ENCODE measurements at regions not wholly inside any gene's neighbourhood (a gene's known extent, or its start where the extent isn't known, plus 50 kb on each side); places are given as distances from the start of the nearest gene placed in this dataset.

DNA sequence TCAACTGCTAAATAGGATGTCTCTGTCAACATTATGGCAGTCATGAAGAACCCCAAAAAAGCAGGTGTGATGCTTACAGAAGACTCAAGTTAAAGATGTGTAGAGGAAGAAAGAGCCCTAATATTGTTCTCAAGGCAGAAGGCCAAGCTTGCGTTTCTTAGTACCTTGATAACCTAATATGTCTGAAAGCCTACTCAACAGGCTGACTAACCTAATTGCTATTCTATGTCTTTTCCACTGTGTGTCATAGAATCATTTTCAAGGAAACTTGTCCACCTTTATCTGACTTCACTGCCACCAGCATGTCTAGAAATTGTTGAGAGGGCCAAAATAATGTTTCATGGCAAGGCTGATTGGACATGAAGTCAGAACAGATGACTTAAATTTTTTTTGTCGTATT is 373.2 kb downstream of the BTG1 start:
- no peaks in the 10 kb centered on the region for H3K4me1 ChIP-seq
- Mint-ChIP-seq H3K27ac (ENCODE audit: unreplicated experiment) (no peak overlapping the region), H3K4me3 (ENCODE audit: unreplicated experiment) (no peak overlapping the region), H3K4me1 (ENCODE audit: low read depth, unreplicated experiment) (no peaks in the 10 kb centered on the region), H3K36me3 (ENCODE audit: insufficient read depth, unreplicated experiment) (no peaks in the 10 kb centered on the region), H3K9me3 (ENCODE audit: unreplicated experiment) (no peaks in the 10 kb centered on the region), H3K27me3 (ENCODE audit: insufficient read depth, unreplicated experiment) (no peaks in the 10 kb centered on the region)
- CTCF ChIA-PET = no interaction called here
- H3K4me3 ChIP-seq (ENCODE audit: low read depth, low read length) = no peak overlapping the region
- POLR2A ChIA-PET = no interaction called here
- no peaks in the 10 kb centered on the region for H3K9me3 ChIP-seq
- BruUV-seq (replicated peaks) = no TSS peak
- intact Hi-C loops (cut with micrococcal nuclease; ENCODE audit: unreplicated experiment) = no loop called here
- no peak for DNase-seq
- no peaks in the 10 kb centered on the region for H3K36me3 ChIP-seq (ENCODE audit: control insufficient read depth, insufficient read depth, low read length)
- H3K27me3 ChIP-seq (replicated peaks; ENCODE audit: control insufficient read depth, insufficient read depth, low read length) = no peaks in the 10 kb centered on the region
- TF ChIP-seq, protein P1, sequence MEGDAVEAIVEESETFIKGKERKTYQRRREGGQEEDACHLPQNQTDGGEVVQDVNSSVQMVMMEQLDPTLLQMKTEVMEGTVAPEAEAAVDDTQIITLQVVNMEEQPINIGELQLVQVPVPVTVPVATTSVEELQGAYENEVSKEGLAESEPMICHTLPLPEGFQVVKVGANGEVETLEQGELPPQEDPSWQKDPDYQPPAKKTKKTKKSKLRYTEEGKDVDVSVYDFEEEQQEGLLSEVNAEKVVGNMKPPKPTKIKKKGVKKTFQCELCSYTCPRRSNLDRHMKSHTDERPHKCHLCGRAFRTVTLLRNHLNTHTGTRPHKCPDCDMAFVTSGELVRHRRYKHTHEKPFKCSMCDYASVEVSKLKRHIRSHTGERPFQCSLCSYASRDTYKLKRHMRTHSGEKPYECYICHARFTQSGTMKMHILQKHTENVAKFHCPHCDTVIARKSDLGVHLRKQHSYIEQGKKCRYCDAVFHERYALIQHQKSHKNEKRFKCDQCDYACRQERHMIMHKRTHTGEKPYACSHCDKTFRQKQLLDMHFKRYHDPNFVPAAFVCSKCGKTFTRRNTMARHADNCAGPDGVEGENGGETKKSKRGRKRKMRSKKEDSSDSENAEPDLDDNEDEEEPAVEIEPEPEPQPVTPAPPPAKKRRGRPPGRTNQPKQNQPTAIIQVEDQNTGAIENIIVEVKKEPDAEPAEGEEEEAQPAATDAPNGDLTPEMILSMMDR (IDR thresholded peaks at IDR 0.05; ENCODE audit: insufficient read depth in 1 of 2, low read depth in 1 of 2, low read length in 1 of 2, severe bottlenecking in 1 of 2, unreplicated experiment in 1 of 2) = no peak

DNA sequence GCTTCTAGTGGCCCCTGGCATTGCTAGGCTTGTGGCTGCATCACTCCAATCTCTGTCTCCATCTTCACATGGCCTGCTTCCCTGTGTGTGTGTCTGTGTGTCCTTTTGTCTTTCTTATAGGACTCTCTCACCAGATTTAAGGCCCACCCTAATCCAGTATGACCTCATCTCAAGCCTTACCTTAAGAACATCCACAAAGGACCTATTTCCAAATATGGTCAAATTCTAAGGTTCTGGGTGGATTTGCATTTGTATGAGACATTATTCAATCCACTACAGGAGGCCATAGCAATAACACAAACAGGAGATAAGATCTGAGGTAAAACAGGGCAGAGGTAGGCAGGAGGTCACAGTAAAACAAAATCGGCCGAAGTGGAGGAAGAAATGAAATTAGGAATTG is 375.9 kb downstream of the BTG1 start:
- CTCF ChIA-PET = no interaction called here
- no TSS peak for BruUV-seq (replicated peaks)
- H3K9me3 Mint-ChIP-seq (ENCODE audit: unreplicated experiment) = no peaks in the 10 kb centered on the region

DNA sequence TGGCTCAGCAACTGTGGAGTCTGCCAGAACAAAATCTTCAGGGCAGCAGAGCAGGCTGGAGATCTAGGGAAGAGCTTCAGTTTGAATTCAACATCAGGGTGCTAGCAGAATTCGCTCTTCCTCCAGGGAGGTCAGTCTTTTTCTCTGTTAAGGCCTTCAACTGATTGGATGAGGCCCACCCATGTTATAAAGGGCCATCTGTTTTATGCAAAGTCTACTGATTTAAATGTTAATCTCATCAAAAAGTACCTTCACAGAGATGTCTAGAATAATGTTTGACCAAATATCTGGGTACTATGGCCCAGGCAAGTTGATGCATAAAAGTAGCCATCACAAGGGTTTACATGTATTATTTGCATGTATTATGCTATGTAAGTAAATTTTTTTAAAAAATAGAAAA is 378.4 kb downstream of the BTG1 start:
- Histone ChIP-seq H3K27me3 (replicated peaks; ENCODE audit: control insufficient read depth, insufficient read depth, low read length) (no peaks in the 10 kb centered on the region), H3K9me3 (no peaks in the 10 kb centered on the region), H3K4me1 (no peaks in the 10 kb centered on the region), H3K4me3 (ENCODE audit: low read depth, low read length) (no peak overlapping the region), H3K36me3 (ENCODE audit: control insufficient read depth, insufficient read depth, low read length) (no peaks in the 10 kb centered on the region)
- Mint-ChIP-seq H3K27me3 (ENCODE audit: insufficient read depth, unreplicated experiment) (peaks cover 4% of the 10 kb centered on the region), H3K4me1 (ENCODE audit: low read depth, unreplicated experiment) (no peaks in the 10 kb centered on the region), H3K27ac (ENCODE audit: unreplicated experiment) (no peak overlapping the region), H3K9me3 (ENCODE audit: unreplicated experiment) (no peaks in the 10 kb centered on the region), H3K36me3 (ENCODE audit: insufficient read depth, unreplicated experiment) (no peaks in the 10 kb centered on the region), H3K4me3 (ENCODE audit: unreplicated experiment) (no peak overlapping the region)
- ChIA-PET CTCF (no interaction called here), POLR2A (no interaction called here)
- no TSS peak for BruUV-seq (replicated peaks)
- TF ChIP-seq, protein P1 (IDR thresholded peaks at IDR 0.05; ENCODE audit: insufficient read depth in 1 of 2, low read depth in 1 of 2, low read length in 1 of 2, severe bottlenecking in 1 of 2, unreplicated experiment in 1 of 2) = no peak
- intact Hi-C loops (cut with micrococcal nuclease; ENCODE audit: unreplicated experiment) = no loop called here
- DNase-seq = no peak

More for the DNA sequence above, 375.9 kb downstream of the BTG1 start:
- Histone ChIP-seq H3K36me3 (ENCODE audit: control insufficient read depth, insufficient read depth, low read length) (no peaks in the 10 kb centered on the region), H3K27me3 (replicated peaks; ENCODE audit: control insufficient read depth, insufficient read depth, low read length) (no peaks in the 10 kb centered on the region), H3K4me3 (ENCODE audit: low read depth, low read length) (no peak overlapping the region), H3K9me3 (no peaks in the 10 kb centered on the region), H3K4me1 (no peaks in the 10 kb centered on the region)
- TF ChIP-seq, protein P1 (IDR thresholded peaks at IDR 0.05; ENCODE audit: insufficient read depth in 1 of 2, low read depth in 1 of 2, low read length in 1 of 2, severe bottlenecking in 1 of 2, unreplicated experiment in 1 of 2) = no peak
- POLR2A ChIA-PET = no interaction called here
- intact Hi-C loops (cut with micrococcal nuclease; ENCODE audit: unreplicated experiment) = no loop called here
- Mint-ChIP-seq H3K4me3 (ENCODE audit: unreplicated experiment) (no peak overlapping the region), H3K4me1 (ENCODE audit: low read depth, unreplicated experiment) (no peaks in the 10 kb centered on the region), H3K27ac (ENCODE audit: unreplicated experiment) (no peak overlapping the region), H3K27me3 (ENCODE audit: insufficient read depth, unreplicated experiment) (no peaks in the 10 kb centered on the region), H3K36me3 (ENCODE audit: insufficient read depth, unreplicated experiment) (no peaks in the 10 kb centered on the region)
- DNase-seq = no peak
